DMS53 treated with DMSO at 0.1 percent for 48 hours (cell line): ENCODE measurements at regions not wholly inside any gene's neighbourhood (a gene's known extent, or its start where the extent isn't known, plus 50 kb on each side); places are given as distances from the start of the nearest gene placed in this dataset.

Experiments used
- DNase-seq: peaks from one replicate; lab custom pipeline; 2025; ENCODE audit not compliant: unreplicated experiment; lab: John Stamatoyannopoulos, UW

DNA sequence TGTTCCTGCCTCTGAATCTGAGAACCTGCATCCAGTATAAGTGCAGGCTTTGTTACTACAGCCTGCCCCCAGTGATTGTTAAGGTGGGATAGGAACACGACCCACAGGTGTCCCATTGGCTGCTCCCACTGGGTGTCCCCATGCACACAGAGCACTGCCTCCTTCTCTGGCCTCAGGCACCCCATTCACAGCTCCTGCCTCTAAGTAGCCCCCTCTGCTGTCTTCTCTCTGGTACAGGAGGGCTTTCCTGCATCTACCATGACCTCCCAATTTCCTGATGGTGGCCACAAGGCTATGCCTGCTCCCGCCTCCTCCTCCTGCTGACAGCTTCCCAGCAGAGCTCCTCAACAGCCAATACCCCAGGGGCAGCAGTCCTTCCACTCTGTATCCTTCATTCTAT lies 238.6 kb upstream of the TMC3 start:
- no peak for DNase-seq

DNA sequence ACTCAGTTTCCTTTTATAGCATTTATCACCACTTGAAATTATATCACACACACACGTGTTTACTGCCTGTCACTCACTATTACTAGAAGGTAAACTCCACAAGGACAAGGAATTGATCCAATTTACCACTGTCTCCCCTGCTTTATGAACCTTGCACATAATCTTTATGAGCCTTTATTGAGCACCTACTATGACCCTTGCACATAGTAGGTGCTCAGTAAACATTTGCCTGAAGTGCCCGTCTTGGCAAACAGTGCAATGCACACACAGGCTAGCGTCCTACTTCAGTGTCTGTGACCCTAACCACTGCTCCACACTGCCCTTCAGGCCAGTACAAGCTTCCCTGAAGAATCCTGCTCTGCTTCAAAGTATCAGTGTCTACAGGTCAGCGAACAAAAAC lies 237.7 kb upstream of the TMC3 start:
- DNase-seq, result no peak

DNA sequence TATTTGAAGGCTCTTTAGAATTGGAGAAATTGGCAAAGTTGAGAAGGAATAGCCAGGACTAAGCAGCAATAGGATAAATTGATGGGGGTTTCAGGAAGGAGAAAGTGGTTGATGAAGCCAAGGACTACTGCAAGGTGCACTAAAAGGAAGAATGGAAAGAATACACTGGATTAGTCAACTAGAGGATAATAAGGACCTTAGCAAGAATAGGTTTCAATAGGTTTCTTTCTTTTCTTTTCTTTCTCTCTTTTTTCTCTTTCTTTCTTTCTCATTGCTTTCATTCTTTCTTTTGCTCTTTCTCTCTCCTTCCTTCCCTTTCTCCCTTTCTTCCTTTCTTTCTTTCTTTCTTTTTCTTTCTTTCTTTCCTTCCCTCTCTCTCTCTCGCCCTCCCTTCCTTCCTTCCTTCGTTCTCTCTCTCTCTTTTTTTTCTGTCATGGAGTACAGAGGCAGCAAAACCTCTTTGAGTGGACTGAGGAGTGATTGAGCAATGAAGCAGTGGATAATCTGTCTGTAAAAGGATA lies 234.4 kb upstream of the TMC3 start:
- DNase-seq, result no peak

DNA sequence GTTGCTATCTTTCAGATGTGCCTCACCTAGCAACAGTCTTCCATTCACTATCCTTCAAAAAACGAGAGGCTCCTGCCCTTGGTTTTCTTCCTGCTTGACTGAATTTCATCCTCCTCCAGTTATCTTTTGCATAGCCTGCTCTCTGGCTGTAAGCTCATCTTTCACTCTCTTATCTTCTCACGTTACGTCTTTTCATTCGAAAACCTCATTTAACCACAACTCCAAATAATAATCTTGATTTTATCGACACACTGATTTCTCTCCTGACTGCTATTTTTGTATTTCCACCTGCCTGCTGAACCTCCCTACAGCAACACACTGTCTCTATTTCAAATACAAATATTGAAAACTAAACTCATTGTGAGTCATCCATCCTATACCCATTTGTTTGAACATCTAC lies 230.7 kb upstream of the TMC3 start:
- no peak for DNase-seq

DNA sequence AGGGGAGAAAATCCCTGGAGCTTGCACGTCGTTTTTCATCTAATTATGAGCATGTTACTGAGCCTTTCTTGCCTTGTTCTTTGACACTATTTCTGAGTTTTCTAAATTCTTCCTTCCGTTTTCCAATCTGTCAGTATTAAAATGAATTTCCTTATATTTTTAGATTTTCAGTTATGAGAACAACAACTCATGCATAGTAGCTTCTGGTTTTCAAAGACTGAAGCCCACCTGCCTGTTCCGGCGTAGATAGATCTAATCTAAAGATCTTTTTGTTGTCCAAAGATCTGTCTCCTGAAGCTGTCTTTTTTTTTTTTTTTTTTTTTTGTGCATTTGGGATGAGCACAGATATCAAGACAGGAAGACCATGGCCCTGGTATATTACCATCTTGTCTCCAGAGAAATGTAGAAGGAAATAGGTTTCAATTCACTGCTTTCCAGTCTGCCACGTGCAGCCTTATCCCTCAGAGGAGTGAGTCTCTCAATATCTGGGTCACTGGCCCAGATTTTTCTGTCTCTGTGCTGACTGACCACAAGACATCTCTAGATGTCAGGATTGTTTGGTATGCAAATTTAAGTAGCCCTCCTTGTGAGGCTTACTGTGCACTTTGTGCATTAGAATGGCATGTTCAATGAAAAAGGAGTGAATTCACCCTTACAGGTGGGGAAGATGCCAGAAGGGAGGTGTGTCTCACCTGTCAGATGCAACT lies 222.3 kb upstream of the TMC3 start:
- no peak for DNase-seq

DNA sequence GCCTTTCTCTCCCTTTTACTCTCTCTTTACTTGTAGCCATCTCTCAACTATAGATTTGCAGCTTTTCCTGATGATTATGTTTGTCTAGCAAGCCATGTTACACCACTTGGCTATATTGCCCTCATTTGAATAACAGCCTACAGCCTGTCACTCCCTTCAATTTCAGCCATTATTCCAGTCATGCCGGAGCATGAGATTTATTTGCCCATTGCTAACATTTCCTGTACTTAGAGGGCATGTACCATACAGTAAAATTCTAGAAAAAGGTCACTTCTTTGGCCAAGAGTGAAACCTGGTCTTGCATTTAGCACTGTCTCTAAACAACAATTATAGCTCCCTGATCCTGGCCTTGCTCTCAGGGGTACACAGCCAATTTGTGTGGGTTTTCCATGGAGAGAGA lies 221.7 kb upstream of the TMC3 start:
- DNase-seq, result no peak

DNA sequence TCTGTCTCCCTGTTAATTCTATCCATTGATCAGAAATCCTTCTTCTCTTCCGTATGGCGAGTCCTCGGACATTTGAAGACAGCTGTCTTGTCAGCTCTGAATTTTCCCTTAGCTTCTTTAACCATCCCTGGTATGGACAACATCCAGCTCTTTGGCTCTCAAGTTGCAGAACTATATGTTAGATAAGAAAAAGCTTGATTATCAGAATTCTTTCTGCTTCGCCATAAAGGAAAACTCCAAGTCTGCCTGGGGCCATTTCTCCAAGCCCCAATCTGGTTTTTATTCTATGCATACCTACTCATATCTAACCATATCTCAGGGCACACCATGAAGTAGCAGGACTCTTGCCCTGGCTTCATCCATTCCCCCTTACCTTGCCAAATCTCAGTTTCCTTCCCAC lies 215.7 kb upstream of the TMC3 start:
- DNase-seq, result no peak

DNA sequence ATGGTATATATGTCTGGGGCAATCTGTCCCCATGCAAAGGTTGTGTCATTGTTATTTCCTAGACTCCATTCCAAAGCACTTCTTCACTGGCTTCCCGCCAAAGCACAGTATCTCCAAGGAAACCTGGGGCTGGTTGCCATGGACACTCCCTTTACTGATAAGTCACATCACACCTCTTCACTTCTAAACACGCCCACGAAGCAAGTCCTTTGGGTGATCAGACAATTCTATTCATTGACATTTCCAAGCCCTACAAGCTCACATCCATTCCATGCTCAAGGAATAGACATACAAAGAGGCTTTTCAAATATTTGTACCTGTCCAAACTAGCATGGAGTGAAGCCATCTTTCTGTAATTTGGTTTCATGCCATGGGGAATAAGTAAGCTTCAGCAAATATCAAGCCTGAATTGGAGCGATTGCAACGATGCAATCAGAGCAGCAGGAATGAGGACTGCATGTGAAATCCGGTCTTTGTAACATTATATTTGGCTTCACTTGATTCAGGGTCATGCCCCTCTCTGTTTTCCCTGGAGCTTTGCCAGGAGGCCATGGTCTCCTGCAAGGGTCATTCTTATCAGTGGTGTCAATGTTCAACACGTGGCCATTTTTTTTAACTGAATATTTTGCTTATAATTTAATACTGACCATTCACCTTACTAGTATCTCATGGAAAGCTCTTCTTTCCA lies 201.6 kb upstream of the TMC3 start:
- peak; percentile 24 for DNase-seq

DNA sequence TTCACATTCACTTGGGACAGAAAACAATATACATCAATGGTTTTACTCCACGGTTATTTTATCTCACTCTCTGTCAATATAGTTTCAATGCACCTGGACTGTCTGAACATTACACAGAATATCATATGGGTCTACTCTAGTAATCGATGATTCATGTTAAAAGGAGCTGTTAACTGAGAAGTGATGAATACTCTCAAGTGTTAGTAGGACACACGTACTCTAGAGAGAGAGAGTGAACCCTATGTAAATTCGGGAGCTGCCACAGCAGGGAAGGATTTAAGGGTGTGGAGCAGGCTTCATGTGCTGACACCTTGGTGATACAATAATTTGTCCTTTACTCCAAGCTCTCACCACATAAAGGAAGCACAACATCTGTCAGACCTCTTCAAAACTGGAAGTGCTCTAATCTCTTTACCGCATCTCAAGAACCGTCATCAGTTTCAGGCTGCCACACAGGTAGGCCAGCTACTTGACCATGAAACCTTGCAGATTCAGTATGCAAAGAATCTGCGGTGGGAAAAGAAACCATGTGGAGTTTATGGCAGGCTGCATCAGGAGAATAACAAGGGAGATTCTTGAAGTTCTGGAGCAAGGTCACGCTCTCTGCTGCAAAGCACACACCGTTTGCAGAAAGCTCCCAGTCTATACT lies 199.2 kb upstream of the TMC3 start:
- DNase-seq, result no peak

DNA sequence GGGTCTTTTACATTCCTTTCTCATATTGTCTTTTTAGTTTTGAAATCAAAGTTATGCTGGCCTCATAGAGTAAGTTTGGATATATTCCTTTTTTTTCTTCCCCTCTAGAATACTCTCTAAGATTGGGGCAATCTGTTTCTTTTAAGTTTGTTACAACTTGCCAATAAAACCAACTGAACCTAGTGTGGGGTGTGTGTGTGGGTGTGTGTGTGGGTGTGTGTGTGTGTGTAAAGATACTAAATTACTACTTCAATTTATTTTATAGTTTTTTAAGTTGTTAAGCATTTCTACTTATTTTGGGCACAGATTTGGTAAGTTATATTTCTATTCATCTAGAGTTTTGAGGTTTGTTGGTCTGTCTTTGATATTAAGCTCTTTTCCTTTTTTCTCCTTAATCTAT lies 198.2 kb upstream of the TMC3 start:
- no peak for DNase-seq

DNA sequence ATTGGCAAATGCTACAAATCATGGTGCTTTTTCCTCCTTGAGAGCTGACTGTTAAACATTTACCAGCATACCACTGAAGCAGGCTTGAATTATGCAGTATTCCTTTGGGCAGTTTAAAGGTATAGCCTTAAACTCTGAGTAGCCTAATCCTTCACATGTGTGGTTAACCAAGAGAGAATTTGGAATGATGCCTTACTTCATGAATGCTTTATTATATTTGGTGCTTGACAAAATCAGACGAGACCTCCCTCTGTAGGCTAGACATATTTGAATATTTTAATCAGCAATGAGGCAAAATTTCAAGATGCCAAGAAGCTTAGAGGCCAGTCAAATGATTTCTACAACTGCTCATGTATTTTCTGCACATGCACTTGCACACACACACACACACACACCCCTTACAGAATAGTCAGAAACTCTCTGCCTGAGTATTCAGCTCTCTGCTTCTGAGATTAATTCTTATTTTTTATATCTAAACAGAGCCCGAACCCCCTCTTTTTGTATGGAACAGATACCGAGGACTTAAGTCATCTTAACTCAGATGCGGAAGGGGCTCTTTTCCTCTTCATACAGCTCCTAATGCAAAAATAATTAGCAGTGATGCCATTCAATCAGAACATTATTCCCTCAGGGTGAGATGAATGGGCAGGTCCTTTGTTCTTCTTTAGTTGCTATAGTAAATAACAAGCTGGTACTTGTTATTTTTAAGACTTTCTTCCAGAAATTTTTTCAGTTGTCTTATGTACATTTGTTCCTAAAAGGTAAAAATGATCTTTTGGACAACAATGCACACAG lies 195.5 kb upstream of the TMC3 start:
- no peak for DNase-seq

DNA sequence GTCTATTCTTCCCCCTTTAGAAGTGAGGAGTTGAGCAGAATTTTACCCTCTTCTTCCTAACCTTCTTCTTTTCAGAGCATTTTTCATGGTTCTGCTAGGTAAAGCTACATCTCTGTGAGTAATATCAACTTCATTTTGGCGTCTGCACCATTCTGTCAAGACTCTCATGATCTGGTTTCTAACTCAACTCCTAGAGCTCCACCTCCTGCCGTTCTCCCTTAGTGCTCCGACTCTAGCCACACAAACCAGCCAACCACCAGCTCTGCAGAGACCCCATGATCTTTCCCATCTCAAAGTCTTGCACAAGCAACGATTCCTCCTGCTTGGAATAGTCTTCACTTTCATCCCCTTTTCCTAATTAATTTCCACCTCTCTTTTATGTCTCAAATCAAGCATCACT lies 193.9 kb upstream of the TMC3 start:
- DNase-seq, result no peak

DNA sequence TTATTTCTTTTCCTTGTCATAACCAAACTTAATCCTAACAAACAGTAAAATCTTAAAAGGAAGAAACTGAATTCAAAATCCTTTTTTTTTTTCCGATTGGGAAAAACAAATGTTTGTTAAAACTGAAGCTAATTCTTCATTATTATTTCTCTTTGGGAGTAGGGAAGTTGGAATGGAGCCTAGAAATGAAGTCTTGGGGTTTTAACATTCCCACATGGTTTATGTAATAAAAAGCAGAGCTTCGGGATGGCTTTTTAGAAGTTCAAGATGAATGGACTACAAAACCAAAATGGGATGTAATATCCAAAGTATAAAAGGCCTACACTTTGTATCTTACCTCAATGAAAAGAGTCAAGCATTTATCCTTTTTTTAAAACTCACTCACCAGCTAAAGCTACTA lies 189.0 kb upstream of the TMC3 start:
- no peak for DNase-seq

DNA sequence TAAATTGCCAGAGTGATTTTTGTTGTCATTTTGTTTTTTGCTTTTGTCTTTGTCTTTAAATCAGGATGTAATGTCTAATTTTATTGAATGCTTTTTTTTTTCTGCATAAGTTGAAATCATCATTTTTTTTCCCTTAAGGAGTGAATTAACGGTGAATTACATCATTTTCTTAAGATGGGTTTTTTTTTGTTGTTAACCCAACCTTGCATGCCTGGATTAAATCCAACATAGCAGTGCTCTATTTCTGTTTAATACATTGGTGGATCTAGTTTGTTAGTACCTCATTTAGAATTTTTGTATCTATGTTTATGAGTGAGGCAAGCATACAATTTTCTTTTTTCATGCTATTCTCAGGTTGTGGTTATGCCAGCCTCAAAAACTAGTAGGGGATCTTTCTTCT lies 186.4 kb upstream of the TMC3 start:
- no peak for DNase-seq

DNA sequence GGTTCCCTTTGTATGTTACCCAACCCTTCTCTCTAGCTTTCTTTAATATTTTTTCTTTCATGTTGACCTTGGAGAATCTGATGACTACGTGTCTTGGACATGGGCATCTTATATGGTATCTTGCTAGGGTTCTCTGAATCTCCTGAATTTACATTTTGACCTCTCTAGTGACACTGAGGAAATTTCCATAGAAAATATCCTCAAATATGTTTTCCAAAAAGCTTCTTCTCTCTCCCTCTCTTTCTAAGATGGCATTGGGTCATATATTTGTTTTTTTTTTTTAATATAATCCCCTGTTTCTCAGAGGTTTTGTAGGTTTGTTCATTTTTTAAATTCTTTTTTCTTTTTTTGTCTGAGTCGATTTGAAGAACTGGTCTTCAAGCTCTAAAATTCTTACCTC lies 184.0 kb upstream of the TMC3 start:
- DNase-seq, result no peak

DNA sequence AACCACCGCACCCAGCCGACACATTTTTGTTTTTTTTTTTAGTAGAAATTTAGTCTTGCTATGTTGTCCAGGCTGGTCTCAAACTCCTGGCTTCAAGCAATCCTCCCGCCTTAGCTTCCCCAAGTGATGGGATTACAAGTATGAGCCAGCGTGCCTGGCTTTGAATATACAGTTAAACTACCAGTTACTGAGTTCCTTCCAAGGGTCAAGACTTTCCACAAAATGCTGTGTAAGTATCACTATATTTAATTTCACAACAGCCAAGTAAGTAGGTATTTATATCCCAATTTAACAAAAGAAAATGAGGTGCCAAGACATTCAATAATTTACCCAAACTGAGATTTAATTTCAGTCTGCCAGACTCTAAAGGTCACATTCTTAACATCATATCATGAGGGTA lies 181.3 kb upstream of the TMC3 start:
- no peak for DNase-seq

DNA sequence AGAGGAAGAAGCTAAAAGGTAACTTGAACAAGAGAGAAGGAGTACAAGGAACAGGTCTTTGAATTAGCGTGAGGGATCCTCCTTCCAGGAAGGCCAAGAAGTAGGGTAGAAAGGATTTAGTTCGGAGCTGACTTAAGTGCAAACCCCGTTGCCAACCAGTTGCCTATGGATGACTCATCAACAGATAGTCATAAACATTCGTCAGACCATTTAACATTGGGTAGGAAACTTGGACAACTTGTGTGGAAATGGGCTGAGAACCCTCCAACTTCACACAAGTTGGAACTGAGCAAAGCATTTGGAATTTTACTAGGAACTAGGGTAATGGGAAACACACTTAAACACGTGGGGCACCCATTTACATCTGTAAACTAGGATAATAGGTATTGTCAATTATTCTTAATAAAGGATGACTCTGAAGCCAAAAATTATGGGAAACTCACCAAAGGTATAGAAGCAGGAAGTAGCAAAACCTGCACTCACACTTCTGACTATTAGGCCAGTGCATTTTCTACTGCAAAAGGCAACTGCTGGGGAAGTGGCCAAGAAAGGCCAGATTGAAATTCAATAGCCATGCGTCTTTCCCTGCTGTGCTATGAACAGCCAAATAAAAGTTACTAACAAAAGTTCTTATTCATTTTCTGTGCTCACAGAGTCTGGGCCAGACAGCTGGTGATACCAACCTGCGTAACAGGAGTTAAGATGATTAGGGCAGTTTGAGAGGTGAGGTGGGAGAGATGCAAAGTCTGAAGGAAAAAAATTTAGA lies 174.5 kb upstream of the TMC3 start:
- no peak for DNase-seq

DNA sequence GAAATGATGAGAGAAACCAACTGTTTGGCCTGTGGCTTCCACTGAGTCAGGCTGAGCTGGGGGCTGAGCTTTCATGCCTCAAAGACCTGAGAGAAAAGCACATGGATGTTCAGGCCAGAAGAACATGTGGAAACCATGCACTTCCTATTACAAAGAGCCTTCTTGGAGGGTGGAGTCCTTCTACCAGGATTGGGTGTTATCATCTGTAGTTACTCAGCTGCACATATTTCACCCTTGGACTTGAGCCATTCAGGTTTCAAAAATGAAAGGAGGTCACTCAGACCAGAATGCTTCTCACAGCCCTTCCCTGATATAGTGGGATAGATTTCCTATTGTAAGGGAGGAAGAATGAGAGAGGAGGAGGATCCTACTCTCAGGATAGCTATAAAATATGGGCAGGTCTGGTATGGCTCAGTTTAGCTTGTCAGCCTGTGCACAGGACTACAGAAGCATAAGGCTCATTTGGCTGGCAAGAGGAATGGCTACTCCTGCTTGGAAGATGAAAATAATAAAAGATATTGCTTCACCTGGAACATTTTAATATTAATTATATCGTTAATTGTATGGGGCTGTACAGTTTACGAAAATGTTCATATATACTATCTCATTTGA lies 173.6 kb upstream of the TMC3 start:
- DNase-seq, result no peak

DNA sequence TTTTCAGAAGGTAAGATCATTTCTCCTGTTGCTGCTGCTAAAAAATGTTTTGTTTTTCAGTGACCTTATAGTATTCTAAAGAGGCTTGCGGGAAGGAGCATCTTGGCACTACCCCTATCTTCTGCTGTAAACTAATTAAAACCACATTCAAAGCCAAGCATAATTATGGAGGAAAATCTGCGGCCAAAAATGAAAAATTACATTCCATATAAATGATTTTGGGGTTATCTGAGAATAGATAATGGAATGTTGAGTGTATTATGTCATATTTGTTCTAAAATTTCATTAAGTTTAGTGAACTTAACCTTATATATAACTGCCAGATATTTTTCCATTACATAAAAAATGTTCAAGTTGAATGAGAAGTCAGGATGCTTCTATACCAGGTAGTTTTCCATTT lies 170.4 kb upstream of the TMC3 start:
- no peak for DNase-seq

DNA sequence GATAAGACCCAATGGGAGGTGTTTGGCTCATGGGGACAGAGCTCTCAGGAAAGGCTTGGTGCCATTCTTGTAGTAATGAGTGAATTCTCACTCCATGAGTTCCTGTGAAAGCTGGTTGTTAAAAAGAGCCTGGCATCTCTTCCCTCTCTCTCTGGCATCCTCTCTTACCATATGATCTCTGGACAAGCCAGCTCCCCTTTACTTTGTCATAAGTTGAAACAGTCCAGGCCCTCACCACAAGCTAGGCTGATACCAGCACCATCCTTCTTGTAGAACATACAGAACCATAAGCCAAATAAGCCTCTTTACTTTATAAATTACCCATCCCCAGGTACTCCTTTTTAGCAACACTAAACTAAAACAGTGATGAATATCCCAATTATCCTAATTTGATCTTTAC lies 166.9 kb upstream of the TMC3 start:
- DNase-seq, result no peak
